Activated naive CD4-positive, alpha-beta T cell treated with anti-CD3 and anti-CD28 coated beads, Interleukin-2, amount 50 U/mL, for 72 hours (primary cell): ENCODE measurements at regions not wholly inside any gene's neighbourhood (a gene's known extent, or its start where the extent isn't known, plus 50 kb on each side); places are given as distances from the start of the nearest gene placed in this dataset.
"Not testable (repeated sequence)": the region's sequence is repeated elsewhere in the genome, so short reads cannot be mapped to it uniquely, and the experiment has no call there.

Experiments used
- ATAC-seq, 2 donors: fragments of 150-1000 bp; cut with Tn5 transposase; 2 replicates each; pipeline ENCODE4 v1.10.0; 2021; ENCODE audit warnings: mild to moderate bottlenecking in 2 of 2, moderate library complexity in 2 of 2
- DNase-seq, 2 donors: peaks; one replicate each; pipeline ENCODE4 v3.0.0; 2021 to 2022; ENCODE audit warnings: low spot score in 2 of 2
- H3K27ac Mint-ChIP-seq, 2 donors: one replicate each; pipeline ENCODE4 v1.8.0; 2022; ENCODE audit warnings: mild to moderate bottlenecking in 2 of 2, mixed read lengths in 2 of 2
- H3K36me3 Mint-ChIP-seq, 2 donors: one replicate each; pipeline ENCODE4 v1.8.0; 2022; ENCODE audit warnings: mixed read lengths in 2 of 2
- H3K9me3 Mint-ChIP-seq, 2 donors: one replicate each; pipeline ENCODE4 v1.8.0; 2022; ENCODE audit warnings: mixed read lengths in 2 of 2

DNA sequence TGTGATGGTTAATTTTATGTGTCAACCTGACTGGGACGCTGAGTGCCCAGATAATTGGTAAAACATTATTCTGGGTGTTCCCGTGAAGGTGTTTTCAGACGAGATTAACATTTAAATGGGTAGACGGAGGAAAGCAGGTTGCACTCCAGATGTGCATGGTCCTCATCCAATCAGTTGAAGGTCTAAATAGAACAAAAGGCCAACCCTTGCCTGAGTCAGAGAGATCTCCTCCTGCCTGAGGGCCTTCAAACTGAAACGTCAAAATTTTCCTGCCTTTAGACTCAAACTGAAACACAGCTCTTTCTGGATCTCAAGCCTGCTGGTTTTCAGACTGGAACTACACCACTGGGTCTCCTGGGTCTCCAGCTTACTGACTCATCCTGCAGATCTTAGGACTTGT is 73.5 kb downstream of the NPIPA8 start:
- ATAC-seq, DNase-seq, H3K27ac Mint-ChIP-seq, H3K36me3 Mint-ChIP-seq, H3K9me3 Mint-ChIP-seq: not testable (repeated sequence)

DNA sequence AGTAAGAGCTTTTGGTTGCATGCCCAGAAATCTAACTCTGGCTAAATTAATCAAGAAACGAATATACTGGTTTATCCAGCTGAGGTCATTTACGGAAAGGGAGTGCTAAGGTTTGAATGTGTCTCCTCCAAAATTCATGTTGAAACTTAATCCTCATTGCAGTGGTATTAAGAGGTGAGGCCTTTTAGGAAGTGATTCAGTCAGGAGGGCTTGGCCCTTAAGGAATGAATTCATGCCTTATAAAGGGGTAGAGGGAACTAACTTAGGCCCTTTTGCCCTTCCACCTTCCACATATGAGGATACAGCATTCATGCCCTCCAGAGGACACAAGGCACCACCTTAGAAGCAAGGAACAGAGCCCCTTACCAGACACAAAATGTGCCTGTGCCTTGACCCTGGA is 74.7 kb downstream of the NPIPA8 start:
- H3K36me3 Mint-ChIP-seq, ATAC-seq, H3K9me3 Mint-ChIP-seq, H3K27ac Mint-ChIP-seq, DNase-seq: not testable (repeated sequence)

DNA sequence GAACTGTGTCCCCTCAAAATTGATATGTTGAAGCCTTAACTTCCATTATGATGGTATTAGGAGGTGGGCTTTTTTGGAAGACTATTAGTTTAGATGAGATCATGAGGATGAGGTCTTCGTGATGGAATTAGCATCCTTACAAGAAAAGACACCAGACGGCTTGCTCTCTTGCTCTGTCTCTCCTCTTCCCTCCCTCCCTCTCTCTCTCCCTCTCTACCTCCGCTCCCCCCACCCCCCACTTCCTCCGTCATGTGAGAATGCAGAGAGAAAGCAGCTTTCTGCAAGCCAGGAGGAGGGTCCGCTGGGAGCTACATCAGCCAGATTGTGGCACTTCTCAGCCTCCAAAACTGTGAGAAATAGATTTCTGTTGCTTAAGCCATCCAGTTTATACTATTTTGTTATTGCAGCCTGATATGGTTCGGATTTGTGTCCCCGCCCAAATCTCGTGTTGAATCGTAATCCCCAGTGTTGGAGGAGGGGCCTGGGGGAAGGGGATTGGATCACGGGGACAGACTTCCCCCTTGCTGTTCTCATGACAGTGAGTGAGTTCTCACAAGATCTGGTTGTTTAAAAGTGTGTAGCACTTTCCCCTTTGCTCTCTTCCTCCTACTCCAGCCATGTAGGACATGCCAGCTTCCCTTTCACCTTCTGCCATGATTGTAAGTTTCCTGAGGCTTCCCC is 76.9 kb downstream of the NPIPA8 start:
- not testable (repeated sequence) for ATAC-seq

DNA sequence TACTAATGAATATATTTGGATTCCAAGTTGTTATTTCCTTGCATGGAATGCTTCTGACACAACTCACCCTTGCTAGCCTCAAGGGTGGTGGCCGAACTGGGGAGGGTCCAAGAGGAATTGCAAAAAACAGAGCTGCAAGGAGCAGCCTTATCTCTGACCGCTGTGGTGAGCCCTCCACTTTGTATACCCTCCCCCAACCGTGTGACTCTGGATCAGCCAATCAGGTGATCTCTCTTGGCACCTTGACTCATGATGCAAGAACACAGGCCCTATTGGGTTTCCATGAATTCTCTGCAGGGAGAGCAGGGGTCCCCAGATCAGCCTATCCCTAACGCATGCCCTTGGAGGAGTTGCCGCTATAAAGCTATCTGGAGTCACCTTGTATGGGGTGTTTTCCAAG is 83.6 kb downstream of the NPIPA8 start:
- not testable (repeated sequence) for ATAC-seq, H3K9me3 Mint-ChIP-seq, H3K27ac Mint-ChIP-seq

More for the DNA sequence above, 76.9 kb downstream of the NPIPA8 start:
- H3K27ac Mint-ChIP-seq, H3K36me3 Mint-ChIP-seq, DNase-seq, H3K9me3 Mint-ChIP-seq: not testable (repeated sequence)

DNA sequence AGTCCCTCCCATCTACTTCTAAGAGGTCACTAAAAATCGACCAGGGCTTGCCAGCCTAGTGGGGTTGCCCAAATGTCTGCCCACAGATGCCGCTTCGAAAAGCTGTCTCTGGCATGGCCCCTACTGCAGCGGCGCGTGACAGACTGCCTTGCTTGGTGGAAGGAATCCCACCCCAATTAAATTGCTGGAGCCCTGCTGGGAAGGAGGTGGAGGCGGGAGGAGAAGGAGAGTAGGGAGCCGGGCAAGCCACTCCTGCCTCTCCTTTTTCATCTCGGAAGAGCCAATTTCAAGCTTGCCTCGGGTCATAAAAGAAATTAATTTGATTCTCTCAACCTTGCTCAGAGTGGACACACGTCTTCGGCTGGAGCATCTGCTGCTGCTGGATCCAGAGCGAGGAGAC is 106.0 kb downstream of the NPIPA8 start:
- H3K9me3 Mint-ChIP-seq, DNase-seq: not testable (repeated sequence)

More for the DNA sequence above, 83.6 kb downstream of the NPIPA8 start:
- not testable (repeated sequence) for H3K36me3 Mint-ChIP-seq, DNase-seq

DNA sequence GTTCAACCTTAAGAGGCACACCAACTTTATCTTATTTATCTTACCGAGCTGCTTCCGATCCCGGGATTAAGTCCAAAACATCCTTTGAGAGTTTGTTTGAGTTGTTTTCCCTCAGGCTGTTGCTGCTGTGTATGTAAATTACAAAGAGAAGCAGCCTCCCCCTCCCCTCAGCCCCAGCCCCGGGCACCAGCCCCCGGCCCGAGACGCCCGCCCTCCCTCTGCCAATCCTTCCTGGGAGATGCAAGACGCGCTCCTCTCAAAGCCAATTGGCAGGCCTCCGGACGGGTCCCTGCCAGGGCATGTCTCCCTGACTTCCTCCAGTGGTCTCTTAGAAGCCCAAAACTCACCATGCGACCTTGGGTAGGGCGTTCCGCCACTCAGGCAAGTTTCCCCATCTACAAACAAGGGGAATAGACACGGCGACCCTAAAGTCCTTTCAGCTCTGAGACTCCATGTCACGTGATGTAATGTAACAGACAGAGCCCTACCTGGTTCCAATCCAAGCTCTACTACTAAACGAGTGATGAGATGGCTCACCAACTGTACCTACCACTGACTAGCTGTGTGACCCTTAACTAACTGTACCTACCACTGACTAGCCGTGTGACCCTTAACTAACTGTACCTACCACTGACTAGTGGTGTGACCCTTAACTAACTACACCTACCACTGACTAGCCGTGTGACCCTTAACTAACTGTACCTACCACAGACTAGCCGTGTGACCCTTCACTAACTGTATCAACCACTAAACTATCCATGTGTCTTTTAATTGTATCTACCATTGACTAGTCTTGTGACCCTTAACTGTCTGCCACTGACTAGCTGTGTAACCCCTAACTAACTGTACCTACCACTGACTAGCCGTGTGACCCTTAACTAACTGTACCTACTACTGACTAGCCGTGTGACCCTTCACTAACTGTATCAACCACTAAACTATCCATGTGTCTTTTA is 114.2 kb downstream of the NPIPA8 start:
- not testable (repeated sequence) for DNase-seq, H3K36me3 Mint-ChIP-seq, H3K9me3 Mint-ChIP-seq, H3K27ac Mint-ChIP-seq, ATAC-seq

More for the DNA sequence above, 106.0 kb downstream of the NPIPA8 start:
- not testable (repeated sequence) for ATAC-seq, H3K27ac Mint-ChIP-seq, H3K36me3 Mint-ChIP-seq

DNA sequence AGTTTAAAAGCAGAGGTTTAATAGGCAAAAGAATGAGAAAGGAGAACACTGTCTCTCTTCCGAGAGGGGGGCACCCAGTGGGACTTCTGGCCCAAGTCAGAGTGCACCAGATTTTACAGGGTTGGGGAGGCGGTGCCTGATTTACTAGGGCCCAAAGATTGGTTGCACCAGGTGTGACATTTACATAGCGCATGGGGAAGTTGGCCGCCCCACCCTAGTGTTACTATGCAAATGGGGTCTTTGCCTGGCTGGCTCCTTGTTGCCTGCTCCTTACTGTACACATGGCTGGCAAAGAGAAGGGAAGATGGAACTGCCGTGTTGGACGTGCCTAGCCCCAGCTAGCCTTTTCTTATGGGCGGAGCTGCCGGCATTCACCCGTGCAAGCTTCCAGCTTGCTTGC is 118.8 kb downstream of the NPIPA8 start:
- DNase-seq, H3K9me3 Mint-ChIP-seq, H3K36me3 Mint-ChIP-seq, ATAC-seq, H3K27ac Mint-ChIP-seq: not testable (repeated sequence)

DNA sequence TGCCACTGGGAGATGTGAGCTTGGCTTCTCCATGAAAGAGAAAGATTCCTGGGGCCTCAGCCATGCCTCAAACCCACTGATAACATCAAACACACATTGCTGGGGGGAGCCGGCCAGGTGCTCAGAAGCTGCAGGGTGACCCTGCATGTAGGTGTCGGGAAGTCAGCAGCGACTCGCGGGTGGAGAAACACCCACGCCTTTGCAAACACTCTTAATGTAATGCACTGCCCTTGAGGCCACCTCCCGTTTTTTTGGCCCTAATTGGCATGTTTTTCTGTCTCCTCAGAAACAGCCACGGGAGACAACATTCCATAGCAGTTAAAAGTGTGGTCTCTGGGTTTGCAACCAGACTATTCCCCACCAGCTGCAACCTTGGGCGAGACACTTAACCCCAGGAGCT is 119.7 kb downstream of the NPIPA8 start:
- H3K36me3 Mint-ChIP-seq, H3K9me3 Mint-ChIP-seq: not testable (repeated sequence)

DNA sequence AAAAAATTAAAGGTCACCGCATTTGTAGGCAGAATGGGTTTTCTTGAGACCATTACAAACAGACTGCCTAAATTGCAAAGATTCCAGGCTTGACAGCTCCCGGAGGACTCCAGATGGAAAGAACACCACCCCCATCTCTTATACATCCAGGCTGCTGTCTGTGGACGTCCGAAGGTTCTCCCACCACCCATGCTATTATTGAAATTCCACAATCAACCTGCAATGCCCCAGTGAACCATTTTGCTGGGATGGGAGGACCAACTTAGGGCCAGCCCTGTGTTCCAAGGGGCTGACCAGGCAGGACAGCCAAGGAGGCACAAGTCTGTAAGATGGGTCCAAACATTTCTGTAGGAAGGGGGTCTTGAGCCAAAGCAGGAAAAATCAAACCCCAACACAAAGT is 122.7 kb downstream of the NPIPA8 start:
- H3K9me3 Mint-ChIP-seq, H3K36me3 Mint-ChIP-seq, ATAC-seq, DNase-seq, H3K27ac Mint-ChIP-seq: not testable (repeated sequence)

More for the DNA sequence above, 119.7 kb downstream of the NPIPA8 start:
- H3K27ac Mint-ChIP-seq, ATAC-seq, DNase-seq: not testable (repeated sequence)

DNA sequence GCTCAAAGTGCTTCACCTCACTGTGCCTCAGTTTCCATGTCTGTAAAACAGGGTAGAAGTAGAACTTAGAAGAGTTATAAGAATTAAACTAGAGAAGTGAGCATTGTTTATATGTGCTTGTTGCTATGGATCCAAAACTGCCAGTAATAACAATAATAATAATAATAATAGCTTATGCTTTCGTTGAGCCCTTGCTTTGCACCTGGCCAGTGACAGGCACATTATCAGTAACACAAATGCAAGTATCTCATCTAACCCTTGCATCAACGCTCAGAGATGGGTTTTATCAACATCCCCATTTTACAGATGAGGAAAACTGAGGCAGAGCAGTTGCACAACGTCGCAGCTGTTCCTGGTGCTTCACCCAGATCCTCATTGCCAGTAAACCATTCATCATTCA is 125.0 kb downstream of the NPIPA8 start:
- H3K27ac Mint-ChIP-seq, H3K36me3 Mint-ChIP-seq, H3K9me3 Mint-ChIP-seq, ATAC-seq, DNase-seq: not testable (repeated sequence)

DNA sequence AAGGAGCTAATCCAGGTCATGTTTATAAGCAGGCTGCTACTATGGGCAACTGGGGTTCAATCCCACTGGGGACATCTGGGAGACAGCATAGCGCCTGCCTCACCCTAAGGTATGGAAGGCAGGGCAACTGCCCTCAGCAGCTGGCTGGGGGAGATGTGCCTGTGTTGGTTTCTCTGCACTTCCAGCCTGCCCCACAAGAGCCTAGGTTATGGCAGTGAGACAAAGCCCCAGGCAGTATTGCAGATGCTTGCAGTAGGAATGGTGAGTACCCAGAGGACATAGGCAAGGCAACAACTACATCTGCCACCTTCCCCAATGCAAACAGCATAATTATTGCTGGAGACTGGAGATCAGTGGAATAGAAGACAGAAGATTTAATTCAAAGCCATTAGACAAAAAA is 131.8 kb downstream of the NPIPA8 start:
- ATAC-seq = peak in 1 of 2 donors; percentile 20
- not testable (repeated sequence) for H3K9me3 Mint-ChIP-seq, DNase-seq, H3K27ac Mint-ChIP-seq, H3K36me3 Mint-ChIP-seq

DNA sequence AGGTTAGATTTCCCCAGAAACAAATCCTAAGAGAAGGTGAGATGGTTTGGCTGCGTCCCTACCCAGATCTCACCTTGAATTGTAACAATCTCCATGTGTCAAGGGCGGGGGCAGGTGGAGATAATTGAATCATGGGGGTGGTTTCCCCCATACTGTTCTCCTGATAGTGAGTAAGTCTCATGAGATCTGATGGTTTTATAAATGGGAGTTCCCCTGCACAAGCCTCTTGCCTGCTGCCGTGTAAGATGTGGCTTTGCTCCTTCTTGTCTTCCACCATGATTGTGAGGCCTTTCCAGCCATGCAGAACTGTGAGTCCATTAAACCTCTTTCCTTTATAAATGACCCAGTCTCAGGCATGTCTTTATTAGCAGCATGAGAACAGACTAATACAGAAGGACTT is 132.2 kb downstream of the NPIPA8 start:
- not testable (repeated sequence) for H3K27ac Mint-ChIP-seq, H3K36me3 Mint-ChIP-seq, DNase-seq, H3K9me3 Mint-ChIP-seq
- peak in 1 of 2 donors; percentile 68 for ATAC-seq

DNA sequence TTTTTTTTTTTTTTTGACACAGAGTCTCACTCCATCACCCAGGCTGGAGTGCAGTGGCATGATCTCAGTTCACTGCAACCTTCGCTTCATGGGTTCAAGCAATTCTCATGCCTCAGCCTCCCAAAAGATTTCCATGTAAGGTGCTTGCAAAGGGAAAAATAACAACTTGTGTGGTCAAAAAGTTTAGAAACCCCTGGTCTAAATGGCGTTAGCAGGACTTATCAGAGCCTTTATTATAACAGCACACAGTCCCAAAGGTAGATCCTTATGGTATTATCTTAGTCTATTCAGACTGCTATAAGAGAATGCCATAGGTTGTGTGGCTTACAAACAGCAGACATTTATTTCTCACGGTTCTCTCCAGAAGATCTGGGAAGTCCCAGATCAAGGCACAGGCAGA is 135.0 kb downstream of the NPIPA8 start:
- DNase-seq, H3K36me3 Mint-ChIP-seq, H3K27ac Mint-ChIP-seq, ATAC-seq, H3K9me3 Mint-ChIP-seq: not testable (repeated sequence)

DNA sequence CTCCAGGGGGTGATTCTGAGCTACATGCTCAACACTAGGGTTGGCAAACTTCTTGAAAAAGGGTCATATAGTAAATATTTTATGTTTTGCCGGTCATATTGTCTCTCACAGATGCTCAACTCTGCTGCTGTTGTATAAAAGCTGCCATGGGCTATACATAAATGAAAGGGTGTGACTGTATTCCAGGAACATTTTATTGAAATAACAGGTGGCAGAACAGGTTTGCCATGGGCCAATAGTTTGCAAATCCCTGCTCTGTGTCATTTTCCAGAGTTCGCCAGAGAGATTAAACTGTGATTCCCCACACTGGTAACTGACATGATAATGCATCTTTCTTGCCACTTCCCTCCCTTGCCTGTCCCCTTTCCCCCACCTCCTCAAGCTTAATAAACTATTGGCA is 144.1 kb downstream of the NPIPA8 start:
- not testable (repeated sequence) for H3K36me3 Mint-ChIP-seq, H3K9me3 Mint-ChIP-seq, H3K27ac Mint-ChIP-seq, DNase-seq, ATAC-seq

DNA sequence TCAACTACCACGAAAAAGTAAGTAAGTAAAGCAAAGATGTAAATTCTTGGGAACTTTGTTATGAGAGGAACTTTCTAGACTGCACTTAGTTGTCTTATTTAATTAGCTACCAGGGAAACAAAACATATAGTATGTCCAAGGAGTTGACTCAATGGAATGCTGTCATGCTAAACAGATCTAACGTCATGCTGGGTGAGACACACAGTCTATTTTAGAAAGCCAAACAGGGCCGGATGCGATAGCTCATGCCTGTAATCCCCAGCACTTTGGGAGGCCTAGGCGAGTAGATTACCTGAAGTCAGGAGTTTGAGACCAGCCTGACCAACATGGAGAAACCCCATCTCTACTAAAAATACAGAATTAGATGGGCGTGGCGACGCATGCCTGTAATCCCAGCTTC is 146.4 kb downstream of the NPIPA8 start:
- not testable (repeated sequence) for H3K36me3 Mint-ChIP-seq

DNA sequence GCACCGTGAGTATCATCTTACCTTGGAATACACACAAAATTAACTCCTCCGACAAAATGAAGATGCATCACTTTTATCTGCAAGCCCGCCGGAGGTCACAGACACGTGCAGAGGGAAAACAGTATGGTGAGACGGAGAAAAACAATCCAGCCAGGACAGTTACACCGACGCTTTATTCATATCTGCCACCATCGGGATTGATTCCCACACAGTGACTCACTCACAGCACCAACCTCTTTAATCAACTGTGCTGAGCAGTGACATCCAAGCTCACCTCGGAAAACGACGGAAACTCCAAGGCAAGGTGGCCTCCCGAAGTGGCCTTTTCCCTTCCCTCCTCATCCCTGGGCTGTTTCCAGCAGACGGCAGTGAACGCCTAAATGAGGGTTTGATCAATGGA is 151.8 kb downstream of the NPIPA8 start:
- H3K9me3 Mint-ChIP-seq, H3K27ac Mint-ChIP-seq, H3K36me3 Mint-ChIP-seq, DNase-seq, ATAC-seq: not testable (repeated sequence)

More for the DNA sequence above, 146.4 kb downstream of the NPIPA8 start:
- not testable (repeated sequence) for DNase-seq, H3K27ac Mint-ChIP-seq, ATAC-seq, H3K9me3 Mint-ChIP-seq

DNA sequence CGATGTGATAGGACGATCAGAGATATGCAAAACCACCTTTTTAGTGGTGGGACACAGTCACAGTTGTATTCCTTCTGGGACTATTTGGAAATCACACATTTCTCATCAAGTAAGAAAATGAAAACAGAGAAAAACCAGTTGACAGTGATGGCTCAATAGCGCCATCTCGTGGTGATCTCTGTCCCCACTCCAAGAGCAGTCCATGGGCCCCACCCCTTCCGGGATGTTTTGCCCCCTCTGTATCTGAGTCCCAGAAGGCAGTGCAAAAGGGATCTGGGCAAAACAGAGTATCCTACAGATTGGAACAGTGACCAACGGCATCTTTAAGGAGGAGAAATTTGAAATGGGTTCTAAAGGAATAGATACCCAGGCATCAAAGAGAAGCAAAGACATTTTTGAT is 155.5 kb downstream of the NPIPA8 start:
- H3K27ac Mint-ChIP-seq, H3K36me3 Mint-ChIP-seq, DNase-seq, H3K9me3 Mint-ChIP-seq: not testable (repeated sequence)
- ATAC-seq = peak; percentile 64 to 73
